ENCODE measurements at regions not wholly inside any gene's neighbourhood (a gene's known extent, or its start where the extent isn't known, plus 50 kb on each side); places are given as distances from the start of the nearest gene placed in this dataset.

DNA sequence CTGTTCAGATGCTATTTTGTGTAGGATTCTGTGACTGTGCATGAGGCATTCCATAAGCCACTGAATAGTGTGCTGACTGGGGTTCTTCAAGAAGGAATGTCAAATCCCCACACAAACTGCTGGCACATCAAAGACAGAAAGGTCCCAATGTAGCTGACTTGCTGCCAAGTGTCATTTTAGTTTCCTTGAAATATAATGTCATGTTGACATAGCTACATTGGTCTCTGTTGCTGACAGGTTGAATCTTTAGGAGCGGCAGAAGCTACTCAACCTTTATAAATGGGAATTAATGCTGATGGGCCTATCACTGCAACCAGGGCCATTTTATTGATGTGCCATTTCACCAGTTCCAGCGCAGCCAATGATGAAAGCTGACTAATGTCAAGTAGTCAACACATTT lies 1110.7 kb upstream of the B3GALT2 start:
- no peak for DNase-seq

DNA sequence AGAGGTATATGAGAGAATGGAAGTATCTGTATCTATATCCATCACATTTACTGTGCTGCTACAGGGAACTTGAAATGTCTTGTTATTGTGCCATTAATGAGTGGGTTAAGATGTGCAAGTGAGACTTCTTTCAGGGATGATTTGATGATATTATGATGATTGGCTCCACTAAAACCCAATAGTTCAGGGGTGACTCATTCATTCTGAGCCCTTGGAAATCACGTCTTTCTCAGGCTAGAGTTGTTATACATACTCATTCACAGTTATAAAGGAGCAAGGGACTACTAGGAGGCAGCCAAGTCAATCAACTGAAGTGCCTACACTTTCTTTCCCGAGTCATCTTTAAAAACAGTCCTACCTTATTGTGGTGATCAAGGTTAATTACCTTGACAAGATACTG lies 1109.8 kb upstream of the B3GALT2 start:
- no peak for DNase-seq

DNA sequence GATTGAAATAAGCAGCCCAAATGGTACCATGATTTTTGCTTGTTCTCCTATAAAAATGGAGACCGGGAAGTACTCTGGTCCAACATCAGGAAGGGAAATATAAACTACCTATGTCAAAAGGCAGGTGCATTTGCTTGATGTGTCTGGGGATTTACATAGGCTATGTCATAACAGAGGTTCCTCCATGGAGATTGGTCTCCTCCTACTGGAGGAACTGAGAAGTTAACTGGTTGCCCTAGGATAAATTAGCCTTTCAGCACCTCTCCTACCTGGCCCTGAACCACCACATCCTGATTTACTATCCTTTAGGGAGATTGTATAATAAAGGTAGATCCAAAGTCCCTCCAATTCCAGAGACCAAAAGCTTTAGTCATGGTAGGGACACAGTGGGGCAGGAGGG lies 1109.3 kb upstream of the B3GALT2 start:
- no peak for DNase-seq

DNA sequence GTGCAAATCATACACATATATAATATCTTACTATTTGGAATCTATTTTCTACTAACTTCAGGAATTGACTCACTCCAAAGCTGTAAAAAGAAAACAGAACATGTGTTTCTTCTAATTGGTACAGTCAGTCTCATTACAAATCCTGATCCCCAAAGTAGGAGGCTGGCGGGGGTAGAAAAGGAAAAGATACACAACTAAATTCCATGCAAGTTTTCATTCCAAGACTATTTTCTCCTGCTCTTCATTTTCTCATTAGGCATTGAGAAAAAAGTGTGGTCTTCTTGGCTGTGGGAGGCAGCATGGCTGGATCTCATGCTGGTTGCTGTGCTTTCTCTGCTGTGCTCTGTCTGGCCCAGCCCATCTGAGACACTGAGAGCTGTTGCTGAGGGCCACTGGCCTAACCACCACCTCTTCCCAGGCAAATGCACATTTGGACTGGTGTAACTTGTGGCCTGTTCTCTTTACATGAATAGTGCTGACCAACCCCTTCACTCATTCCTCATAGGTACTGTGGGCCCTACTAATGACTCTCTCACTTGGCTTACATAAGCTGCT lies 1107.5 kb upstream of the B3GALT2 start:
- DNase-seq: peak in 1 of 58 donors; percentile 6

DNA sequence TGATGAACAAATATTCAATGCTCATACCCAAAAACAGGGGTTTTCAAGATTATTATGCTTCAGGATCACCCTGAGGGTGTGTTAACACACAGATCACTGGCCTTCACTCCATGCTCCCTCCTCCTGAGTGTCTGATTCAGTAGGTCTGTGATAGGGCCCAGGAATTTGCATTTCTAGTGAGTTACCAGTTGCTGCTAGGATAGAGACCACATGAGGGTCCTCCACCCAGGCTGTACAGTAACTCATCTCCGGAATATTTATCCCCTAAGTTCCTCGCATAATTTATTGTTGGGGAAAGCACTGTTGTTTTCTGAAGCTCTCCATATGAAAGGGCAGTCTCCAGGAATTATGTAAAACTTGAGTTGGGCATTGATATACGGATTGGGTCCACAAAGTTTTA lies 1106.6 kb upstream of the B3GALT2 start:
- DNase-seq: no peak

DNA sequence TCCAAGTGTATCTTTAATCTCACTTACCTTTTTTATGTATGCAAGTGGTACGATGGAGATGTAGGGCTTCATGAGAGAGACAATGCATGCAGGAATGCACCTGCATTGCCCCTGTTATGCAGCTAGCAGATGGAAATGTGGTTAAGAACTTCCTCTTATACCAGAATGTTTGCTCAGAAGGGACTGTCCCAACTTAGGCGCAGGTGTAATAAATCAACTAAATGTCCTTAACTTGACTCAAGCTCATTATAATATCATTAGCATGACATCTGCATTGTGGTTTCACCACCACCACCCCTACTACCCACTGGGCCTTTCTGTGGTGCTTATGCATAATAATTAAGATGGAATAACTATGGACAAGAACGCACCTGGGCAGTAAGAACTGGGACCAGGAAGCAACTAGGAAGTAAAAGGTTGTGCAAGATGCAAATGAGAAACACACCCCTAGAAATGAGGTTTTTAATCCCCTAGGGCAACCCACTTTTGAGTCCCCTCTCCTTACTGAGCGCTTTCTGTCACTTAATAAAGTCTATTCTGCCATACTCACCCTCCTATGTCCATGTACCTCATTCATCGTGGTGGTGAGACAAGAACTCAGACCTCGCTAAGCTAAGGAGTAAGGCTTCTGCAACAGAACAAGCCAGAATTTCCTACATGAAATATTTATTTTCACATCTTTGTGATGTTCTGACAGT lies 1103.3 kb upstream of the B3GALT2 start:
- no peak for DNase-seq

DNA sequence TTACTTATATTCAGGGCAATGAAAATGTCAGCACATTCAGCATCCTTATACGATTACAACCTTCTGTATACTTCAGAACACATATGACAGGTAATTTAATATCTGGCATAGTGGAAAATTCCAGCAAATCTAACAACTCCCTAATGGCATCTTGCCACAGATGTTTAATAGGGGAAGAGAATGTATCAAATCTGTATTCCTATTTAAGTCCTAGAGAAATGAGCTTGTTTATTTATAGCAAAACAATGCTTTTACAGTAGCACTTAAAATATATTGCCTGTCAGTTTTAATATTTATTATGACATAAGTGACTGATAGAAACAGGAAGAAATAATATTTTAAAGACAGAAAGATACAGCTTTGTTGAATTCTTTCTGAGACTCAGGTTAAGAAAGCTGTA lies 1101.8 kb upstream of the B3GALT2 start:
- DNase-seq: no peak

DNA sequence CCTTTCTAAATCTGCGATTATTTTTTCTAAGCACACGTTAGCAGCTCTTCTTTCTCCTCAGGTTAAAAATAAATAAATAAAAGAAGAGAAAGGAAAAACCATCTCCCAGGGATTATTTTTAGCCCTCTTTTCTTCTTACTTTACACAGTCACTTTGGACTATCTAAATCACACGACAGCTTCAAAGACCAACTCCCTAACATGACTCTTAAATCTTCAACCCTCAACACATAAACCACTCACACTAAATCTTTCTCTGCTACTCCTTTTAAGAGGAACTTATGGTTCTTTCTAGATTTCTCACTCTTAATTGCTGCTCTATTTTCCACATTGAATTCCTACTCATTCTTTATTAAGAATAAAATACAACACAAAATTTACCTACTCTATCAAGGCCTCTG lies 1095.0 kb upstream of the B3GALT2 start:
- no peak for DNase-seq

DNA sequence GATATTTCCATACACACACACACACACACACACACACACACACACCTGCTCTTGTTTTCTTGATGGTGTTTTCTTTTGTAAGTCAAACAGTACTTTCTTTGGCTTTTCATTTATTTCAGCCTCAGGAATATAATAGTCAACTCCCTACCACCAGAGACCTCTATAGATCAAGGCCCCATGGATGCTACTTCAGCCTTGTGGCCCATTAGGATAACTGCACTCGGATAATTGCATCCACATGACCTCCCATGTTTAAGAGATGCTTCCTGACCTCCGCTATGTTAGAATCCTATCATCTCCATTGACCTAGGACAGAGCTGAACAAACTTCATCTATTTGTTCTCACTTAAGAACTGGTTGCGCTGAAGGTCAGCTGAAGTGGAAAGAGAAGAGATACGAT lies 1094.0 kb upstream of the B3GALT2 start:
- no peak for DNase-seq

DNA sequence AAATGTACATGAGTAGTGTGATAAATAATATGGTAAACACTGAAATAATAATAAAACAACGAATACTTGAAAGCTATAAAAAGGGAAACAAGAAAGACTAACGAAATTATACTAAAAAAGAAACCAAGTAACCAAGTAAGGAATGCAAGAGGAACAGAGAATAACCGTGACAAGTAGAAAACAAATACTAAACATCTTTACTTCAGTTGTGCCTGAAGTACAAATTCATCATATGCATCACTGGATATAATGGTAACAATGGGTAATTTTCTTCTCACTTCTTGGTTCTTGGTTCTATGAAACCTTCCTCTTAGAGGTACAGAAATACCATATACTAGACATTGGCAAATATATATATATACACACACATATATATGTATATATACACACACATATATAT lies 1093.6 kb upstream of the B3GALT2 start:
- DNase-seq: no peak

DNA sequence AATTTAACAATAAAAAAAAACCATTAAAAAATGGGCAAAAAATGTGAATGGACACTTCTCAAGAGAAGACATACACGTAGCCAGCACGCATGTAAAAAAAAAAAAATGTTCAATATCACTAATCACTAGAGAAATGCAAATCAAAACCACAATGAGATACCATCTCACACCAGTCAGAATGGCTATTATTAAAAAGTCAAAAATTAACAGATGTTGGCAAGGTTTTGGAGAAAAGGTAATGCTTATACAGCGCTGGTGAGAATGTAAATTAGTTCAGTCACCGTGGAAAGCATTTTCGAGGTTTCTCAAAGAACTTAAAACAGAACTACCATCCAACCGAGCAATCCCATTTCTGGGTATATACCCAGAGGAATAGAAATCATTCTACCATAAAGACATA lies 1091.5 kb upstream of the B3GALT2 start:
- DNase-seq: no peak

DNA sequence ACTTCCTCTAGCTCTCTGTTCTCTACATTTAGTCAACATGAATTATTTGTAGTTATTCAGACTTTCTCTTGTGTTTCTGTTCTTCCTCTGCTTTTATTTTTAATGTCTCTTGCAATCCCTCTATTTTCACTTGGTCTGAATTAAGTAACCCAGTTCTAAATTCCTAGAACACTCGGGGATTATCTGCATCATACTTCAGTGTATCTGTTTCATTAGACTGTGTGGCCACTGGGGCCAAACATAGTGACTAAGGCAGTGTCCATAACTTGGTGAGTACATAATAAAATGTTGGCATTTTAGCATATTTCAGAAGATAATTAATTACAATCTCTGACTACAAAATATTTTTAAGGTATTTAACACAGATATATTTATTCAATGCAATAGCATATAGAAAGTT lies 1087.2 kb upstream of the B3GALT2 start:
- DNase-seq: no peak

DNA sequence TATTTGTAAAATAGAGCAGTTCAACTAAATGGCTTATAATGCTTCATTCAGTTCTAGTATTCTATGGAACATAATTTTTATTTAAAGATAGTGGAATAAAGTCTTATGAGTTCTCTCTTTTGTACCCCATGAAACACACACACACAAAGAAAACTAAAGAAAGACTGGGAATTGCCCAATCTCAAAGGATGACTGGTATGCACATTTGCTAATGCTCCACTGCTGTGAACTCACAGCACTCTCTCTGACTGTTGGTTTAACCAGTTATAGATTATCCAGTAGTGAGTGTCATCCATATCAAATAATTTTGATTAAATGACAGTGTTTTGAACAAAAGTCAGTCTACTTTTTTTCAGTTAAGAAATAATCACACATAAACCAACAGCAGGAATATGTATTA lies 1082.4 kb upstream of the B3GALT2 start:
- no peak for DNase-seq

DNA sequence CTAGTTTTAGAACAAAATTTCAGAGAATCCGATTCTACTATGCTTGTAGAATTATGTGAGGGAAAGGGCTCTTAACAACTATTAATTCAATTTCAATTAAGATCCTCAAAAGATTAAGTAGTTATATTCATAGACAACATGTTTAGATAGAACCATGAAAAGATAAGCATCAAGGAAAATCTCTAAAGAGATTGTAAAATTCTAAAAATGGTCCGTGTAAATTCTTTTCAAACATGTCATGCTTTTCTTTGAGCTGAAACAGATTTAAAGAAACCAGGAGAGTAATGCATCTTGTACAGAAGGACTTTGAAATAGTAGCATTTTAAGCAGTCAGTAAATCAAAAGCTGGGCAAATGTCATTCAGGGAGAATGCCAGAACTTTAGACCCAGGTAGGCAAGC lies 1080.6 kb upstream of the B3GALT2 start:
- no peak for DNase-seq

DNA sequence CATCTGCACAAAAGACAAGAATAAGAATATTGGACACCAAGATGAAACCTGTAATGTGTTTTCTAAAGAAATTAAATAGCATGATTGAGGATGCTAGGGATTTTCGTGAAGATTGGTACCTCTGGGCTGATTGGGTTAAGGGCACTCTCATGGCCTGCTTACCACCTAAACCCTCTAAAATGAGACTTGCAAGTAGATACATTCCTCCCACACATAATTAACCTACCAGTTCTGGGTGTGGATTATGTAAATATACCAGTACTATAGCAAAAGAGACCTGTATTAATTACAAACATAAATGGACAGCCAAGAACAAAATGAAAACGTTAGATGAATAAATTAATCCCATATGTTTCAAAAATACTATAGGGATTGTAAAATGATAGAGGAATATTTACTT lies 1069.6 kb upstream of the B3GALT2 start:
- DNase-seq: no peak

DNA sequence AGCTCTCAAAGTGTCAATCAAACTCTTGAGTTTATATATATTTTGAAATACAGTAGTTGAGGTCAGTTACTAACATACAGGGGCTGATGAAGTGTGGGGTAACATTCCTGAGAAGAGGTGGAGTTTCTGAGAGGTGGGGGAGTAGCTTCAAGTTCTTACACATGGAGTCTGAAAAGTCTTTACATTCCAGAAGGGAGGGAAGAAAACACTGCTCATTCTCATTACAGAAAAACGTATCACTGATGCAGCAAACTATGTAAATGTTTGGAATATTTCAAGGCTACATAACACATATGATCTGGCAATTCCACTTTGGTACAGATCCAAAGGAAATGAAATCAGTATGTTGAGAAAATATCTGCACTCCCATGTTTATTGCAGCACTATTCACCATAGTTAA lies 1065.8 kb upstream of the B3GALT2 start:
- no peak for DNase-seq

DNA sequence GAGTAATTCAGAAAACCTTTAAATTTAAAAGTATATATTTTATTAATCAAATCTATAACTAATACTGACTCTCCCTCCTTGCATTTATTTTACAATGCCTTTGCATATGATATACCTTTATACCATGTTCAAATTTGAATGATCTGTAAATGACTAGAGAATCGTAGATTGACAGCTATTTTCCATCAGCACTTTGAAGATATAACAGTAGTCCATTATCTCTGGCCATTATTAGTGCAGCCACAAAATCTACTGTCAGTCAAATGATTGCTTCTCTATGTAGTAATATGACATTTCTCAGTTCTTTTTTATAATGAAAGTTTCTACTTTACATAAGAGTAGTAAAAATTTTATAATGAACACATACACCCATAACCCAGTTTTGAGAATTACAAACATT lies 1054.8 kb upstream of the B3GALT2 start:
- DNase-seq: no peak

DNA sequence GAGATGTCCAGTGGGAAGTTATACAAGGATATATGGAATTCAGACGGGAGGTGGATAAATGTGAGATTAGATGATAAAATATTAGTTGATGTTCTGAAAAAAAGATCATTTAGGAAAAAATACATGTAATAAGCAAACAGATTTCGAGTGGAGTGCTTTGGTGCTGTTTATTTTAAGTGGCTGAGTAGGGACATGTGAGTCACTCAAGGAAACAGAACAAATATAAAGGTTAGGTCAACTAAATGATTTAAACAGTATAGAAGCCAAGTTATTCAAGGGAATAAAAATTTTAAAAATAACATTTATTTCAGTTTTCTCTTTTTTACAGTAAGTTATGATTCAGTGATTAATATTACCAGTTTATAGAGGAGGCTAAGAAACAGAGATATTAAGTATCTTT lies 1046.7 kb upstream of the B3GALT2 start:
- DNase-seq: no peak

DNA sequence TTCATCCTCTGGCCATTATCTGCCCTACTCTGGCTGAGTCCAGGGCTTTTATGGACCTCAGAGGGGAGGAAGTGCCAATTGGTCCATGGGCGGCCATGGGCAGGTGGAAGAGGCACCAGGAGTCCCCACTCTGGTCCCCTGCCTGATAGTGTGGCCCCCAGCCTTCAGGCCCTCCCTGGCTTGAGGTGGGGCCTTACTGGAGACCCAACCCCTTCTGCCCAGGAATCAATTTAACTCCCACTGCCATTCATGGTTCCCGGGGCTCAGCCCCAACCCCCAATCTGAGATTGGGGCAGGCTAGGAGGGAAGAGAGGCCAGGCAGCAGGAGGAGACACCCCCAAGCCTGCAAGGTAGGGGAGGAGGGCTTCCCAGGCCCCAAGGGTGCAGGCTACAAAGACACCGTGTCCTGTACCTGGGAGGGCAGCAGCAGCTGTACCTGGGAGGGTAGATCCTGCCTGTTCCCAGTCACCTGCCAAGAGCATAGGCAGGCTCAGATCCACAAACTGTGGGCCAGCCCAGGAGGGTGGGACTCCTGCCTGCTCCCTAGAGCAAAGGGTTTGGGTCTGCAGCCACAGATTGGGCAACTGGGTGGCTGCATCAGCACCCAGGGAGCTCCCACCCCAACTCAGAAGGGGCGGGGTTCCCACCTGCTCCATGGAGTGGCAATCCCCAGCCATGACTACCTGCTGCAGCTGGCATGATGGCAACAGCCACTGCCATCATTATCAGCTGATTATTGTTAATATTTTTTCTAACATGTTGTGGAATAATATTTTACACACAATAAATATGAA lies 1044.1 kb upstream of the B3GALT2 start:
- no peak for DNase-seq

DNA sequence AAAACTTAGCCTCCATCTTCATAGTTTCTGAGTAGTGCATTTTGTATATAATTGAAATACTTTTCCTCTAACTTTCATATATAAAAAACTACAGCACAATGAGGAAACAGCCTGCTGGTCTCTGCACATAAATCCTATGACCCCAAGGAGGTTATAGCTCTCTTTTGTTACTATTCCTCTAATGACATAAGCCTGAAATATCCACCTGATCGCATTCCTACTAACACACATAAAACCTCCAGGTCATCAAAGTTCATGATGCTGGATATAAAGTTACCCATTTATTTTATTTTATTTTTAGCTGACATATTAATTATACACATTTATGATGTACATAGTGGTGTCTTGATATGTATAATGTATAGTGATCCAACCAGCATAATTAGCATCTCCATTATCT lies 1042.0 kb upstream of the B3GALT2 start:
- no peak for DNase-seq

DNA sequence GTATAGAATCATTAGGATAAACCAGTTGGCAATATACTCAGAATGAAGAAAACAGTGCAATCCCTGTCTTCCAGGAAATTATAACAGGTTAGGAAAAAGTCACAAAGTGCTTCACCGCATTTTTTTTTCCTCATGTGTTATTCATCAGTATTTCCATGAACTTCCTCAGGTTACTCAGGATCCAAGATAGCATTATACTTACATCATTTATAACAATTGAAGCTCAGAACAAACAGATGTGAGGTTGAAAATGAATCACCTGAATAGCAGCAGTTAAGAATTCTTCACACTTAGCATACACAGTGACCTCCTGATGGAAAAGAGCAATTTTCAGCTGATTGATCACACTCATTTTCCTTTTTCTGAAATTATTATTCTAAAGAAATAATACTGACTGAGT lies 1040.7 kb upstream of the B3GALT2 start:
- no peak for DNase-seq

DNA sequence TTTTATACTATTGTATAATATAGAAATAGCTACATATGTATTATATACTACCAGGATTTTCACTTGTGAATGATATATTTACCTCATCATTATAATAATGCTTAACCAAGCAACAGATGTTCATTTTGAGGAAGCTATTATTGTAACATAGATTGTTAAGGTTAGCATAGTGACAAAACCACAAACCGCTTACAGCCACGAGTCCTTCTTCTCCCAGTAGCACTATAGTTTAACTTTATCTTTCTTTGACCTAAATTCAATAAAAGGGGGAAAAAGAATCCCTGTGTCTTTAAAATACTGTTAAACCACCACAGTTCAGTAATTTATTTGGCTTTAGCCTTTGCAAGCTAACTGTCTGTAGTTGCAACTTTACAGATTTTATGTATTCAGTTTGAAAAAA lies 1039.4 kb upstream of the B3GALT2 start:
- DNase-seq: no peak

DNA sequence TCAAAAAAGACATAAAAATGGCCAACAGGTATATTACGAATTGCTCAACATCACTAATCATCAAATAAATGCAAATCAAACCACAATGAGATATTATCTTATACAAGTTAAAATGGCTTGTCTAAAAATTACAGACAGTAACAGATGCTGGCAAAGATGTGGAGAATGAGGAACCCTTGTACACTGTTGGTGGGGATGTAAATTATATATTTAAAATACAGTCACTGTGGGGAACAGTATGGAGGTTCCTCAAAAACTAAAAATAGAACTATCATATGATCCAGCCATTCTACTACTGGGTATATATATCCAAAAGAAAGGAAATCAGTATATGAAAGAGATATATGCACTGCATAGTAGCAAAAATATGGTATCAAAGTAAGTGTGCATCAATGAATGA lies 1037.2 kb upstream of the B3GALT2 start:
- no peak for DNase-seq
